ENCODE measurements at regions not wholly inside any gene's neighbourhood (a gene's known extent, or its start where the extent isn't known, plus 50 kb on each side); places are given as distances from the start of the nearest gene placed in this dataset.

DNA sequence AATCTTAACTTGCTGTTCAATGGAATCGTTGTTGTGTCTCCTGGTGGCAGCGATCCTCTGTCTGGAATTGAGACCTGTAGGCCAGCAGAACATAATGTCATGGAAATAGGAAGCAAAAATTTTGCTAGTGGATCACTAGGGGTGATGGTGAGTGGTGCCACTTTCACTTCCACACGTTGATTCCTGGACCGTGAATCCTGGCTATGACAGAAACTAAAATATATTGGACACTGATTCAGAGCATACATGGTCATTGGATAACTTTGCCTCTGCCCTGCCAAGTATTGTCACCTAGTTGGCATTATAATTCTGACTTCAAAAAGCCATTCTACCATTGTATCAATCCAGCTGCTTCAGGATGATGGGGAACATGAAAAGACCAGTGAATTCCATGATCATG lies 353.2 kb downstream of the IRX1 start:
- CTCF ChIA-PET (ENCODE audit: unreplicated experiment): no interaction called here
- POLR2A ChIA-PET: no interaction called here
- Histone ChIP-seq H3K9me2 (ENCODE audit: insufficient read depth, low read length) (no peaks in the 10 kb centered on the region), H3K4me2 (ENCODE audit: low read length) (no peak overlapping the region), H3K4me3 (ENCODE audit: low read depth, low read length, poor library complexity, severe bottlenecking) (no peak overlapping the region), H4K20me1 (ENCODE audit: insufficient read depth, low read length) (no peaks in the 10 kb centered on the region), H3K4me1 (ENCODE audit: insufficient read depth, low read length, poor library complexity, severe bottlenecking) (no peaks in the 10 kb centered on the region), H3K9me3 (ENCODE audit: low read length) (no peaks in the 10 kb centered on the region), H2AFZ (ENCODE audit: low read length) (no peak overlapping the region), H3K79me2 (ENCODE audit: insufficient read depth, low read depth, low read length) (no peaks in the 10 kb centered on the region), H3K27ac (ENCODE audit: low read depth, low read length, poor library complexity, severe bottlenecking) (no peak overlapping the region), H3K36me3 (ENCODE audit: insufficient read depth, low read length) (no peaks in the 10 kb centered on the region)
- BruUV-seq (replicated peaks): no TSS peak
- DNase-seq (ENCODE audit: low spot score): no peak
- TF ChIP-seq, protein P1, sequence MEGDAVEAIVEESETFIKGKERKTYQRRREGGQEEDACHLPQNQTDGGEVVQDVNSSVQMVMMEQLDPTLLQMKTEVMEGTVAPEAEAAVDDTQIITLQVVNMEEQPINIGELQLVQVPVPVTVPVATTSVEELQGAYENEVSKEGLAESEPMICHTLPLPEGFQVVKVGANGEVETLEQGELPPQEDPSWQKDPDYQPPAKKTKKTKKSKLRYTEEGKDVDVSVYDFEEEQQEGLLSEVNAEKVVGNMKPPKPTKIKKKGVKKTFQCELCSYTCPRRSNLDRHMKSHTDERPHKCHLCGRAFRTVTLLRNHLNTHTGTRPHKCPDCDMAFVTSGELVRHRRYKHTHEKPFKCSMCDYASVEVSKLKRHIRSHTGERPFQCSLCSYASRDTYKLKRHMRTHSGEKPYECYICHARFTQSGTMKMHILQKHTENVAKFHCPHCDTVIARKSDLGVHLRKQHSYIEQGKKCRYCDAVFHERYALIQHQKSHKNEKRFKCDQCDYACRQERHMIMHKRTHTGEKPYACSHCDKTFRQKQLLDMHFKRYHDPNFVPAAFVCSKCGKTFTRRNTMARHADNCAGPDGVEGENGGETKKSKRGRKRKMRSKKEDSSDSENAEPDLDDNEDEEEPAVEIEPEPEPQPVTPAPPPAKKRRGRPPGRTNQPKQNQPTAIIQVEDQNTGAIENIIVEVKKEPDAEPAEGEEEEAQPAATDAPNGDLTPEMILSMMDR (conservative IDR thresholded peaks at IDR 0.05; ENCODE audit: low read length): no peak
- TF ChIP-seq EZH2phosphoT487 (IDR thresholded peaks at IDR 0.05; ENCODE audit: borderline replicate concordance, low read depth, low read length): no peak
- intact Hi-C loops (cut with micrococcal nuclease; ENCODE audit: unreplicated experiment): no loop called here

DNA sequence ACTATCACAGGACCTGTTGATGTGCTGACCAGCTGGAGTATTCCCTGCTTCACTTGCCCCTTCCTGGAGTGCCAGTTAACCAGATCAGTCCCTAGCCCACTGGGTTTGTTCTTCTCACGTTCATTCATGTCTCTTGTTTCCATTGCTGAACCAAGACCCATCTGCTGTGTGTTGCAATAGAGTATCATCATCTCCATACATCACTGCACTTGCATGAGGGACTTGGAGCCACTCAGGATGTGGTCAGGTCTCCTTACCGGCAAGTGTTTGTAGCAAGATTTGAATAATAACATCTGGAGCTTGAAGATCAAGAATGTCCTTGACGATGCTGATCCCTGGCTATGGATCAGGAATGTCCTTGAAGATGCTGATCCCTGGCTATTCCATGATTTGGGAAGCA lies 358.6 kb downstream of the IRX1 start:
- no peak for DNase-seq (ENCODE audit: low spot score)
- no peak overlapping the region for H3K4me2 ChIP-seq (ENCODE audit: low read length)
- BruUV-seq (replicated peaks): no TSS peak
- no peaks in the 10 kb centered on the region for H3K79me2 ChIP-seq (ENCODE audit: insufficient read depth, low read depth, low read length)
- H3K9me2 ChIP-seq (ENCODE audit: insufficient read depth, low read length): no peaks in the 10 kb centered on the region
- H2AFZ ChIP-seq (ENCODE audit: low read length): no peak overlapping the region
- intact Hi-C loops (cut with micrococcal nuclease; ENCODE audit: unreplicated experiment): no loop called here
- H4K20me1 ChIP-seq (ENCODE audit: insufficient read depth, low read length): no peaks in the 10 kb centered on the region
- CTCF ChIA-PET (ENCODE audit: unreplicated experiment): no interaction called here
- no peak overlapping the region for H3K27ac ChIP-seq (ENCODE audit: low read depth, low read length, poor library complexity, severe bottlenecking)
- no peaks in the 10 kb centered on the region for H3K4me1 ChIP-seq (ENCODE audit: insufficient read depth, low read length, poor library complexity, severe bottlenecking)
- POLR2A ChIA-PET: no interaction called here
- H3K36me3 ChIP-seq (ENCODE audit: insufficient read depth, low read length): no peaks in the 10 kb centered on the region
- no peak overlapping the region for H3K4me3 ChIP-seq (ENCODE audit: low read depth, low read length, poor library complexity, severe bottlenecking)
- H3K9me3 ChIP-seq (ENCODE audit: low read length): no peaks in the 10 kb centered on the region
- TF ChIP-seq, protein P1 (conservative IDR thresholded peaks at IDR 0.05; ENCODE audit: low read length): no peak
- TF ChIP-seq EZH2phosphoT487 (IDR thresholded peaks at IDR 0.05; ENCODE audit: borderline replicate concordance, low read depth, low read length): no peak

DNA sequence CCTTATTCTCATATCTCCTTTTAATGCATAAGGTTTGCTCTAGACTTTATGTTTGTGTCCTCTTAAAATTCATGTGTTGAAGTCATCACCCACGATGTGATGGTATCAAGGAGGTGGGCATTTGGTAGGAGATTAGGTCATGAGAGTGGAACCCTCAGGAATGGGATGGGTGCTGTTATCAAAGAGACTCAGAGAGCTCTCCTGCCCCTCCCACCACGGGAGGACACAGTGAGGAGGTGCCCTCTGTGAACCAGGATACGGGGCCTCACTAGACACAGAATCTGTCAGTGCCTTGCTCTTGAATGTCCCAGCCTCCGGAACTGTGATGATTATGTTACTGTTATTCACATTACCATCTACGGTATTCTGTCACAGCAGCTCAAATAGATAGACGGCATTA lies 359.0 kb downstream of the IRX1 start:
- Histone ChIP-seq H4K20me1 (ENCODE audit: insufficient read depth, low read length) (no peaks in the 10 kb centered on the region), H2AFZ (ENCODE audit: low read length) (no peak overlapping the region), H3K27ac (ENCODE audit: low read depth, low read length, poor library complexity, severe bottlenecking) (no peak overlapping the region), H3K4me2 (ENCODE audit: low read length) (no peak overlapping the region), H3K79me2 (ENCODE audit: insufficient read depth, low read depth, low read length) (no peaks in the 10 kb centered on the region), H3K9me2 (ENCODE audit: insufficient read depth, low read length) (no peaks in the 10 kb centered on the region), H3K36me3 (ENCODE audit: insufficient read depth, low read length) (no peaks in the 10 kb centered on the region), H3K4me1 (ENCODE audit: insufficient read depth, low read length, poor library complexity, severe bottlenecking) (no peaks in the 10 kb centered on the region), H3K9me3 (ENCODE audit: low read length) (no peaks in the 10 kb centered on the region), H3K4me3 (ENCODE audit: low read depth, low read length, poor library complexity, severe bottlenecking) (no peak overlapping the region)
- no TSS peak for BruUV-seq (replicated peaks)
- no peak for DNase-seq (ENCODE audit: low spot score)
- CTCF ChIA-PET (ENCODE audit: unreplicated experiment): no interaction called here
- intact Hi-C loops (cut with micrococcal nuclease; ENCODE audit: unreplicated experiment): no loop called here
- no peak for TF ChIP-seq EZH2phosphoT487 (IDR thresholded peaks at IDR 0.05; ENCODE audit: borderline replicate concordance, low read depth, low read length)
- TF ChIP-seq, protein P1 (conservative IDR thresholded peaks at IDR 0.05; ENCODE audit: low read length): no peak
- POLR2A ChIA-PET: no interaction called here

Measured in OCI-LY7 (cell line).